NCI-H2171 treated with DMSO at 0.1 percent for 48 hours (cell line): ENCODE measurements at regions not wholly inside any gene's neighbourhood (a gene's known extent, or its start where the extent isn't known, plus 50 kb on each side); places are given as distances from the start of the nearest gene placed in this dataset.
"Not testable (repeated sequence)": the region's sequence is repeated elsewhere in the genome, so short reads cannot be mapped to it uniquely, and the experiment has no call there.

Source experiments
- DNase-seq: peaks from one replicate; lab custom pipeline; 2025; lab: John Stamatoyannopoulos, UW

- DNase-seq: no peak
Measured at GRCh38 chr2:20130821-20131645, 79.6 kb upstream of the LAPTM4A start.

GRCh38 chr2:20130160-20130560 lies 78.7 kb upstream of the LAPTM4A start:
- DNase-seq: no peak

GRCh38 chr2:20129331-20130159 lies 78.1 kb upstream of the LAPTM4A start:
- DNase-seq: no peak

- DNase-seq: no peak
Measured at GRCh38 chr2:20128506-20129330, 77.3 kb upstream of the LAPTM4A start.

GRCh38 chr2:20126469-20126868 lies 75.0 kb upstream of the LAPTM4A start:
- no peak for DNase-seq

- no peak for DNase-seq
Measured at GRCh38 chr2:20126040-20126439, 74.6 kb upstream of the LAPTM4A start.

GRCh38 chr2:20125616-20126015 lies 74.2 kb upstream of the LAPTM4A start:
- DNase-seq: no peak

GRCh38 chr2:20125164-20125563 lies 73.7 kb upstream of the LAPTM4A start:
- DNase-seq: no peak

- DNase-seq: no peak
Measured at GRCh38 chr2:20123871-20124594, 72.6 kb upstream of the LAPTM4A start.

GRCh38 chr2:20122864-20123263 lies 71.4 kb upstream of the LAPTM4A start:
- no peak for DNase-seq

GRCh38 chr2:20120569-20121416 lies 69.4 kb upstream of the LAPTM4A start:
- DNase-seq: no peak

- no peak for DNase-seq
Measured at GRCh38 chr2:20118051-20118450, 66.6 kb upstream of the LAPTM4A start.

GRCh38 chr2:20115902-20116301 lies 64.5 kb upstream of the LAPTM4A start:
- DNase-seq: no peak

GRCh38 chr2:20115374-20115773 lies 63.9 kb upstream of the LAPTM4A start:
- DNase-seq: no peak

- DNase-seq: no peak
Measured at GRCh38 chr2:20113986-20114938, 62.8 kb upstream of the LAPTM4A start.

GRCh38 chr2:20113004-20113796 lies 61.8 kb upstream of the LAPTM4A start:
- no peak for DNase-seq

- not testable (repeated sequence) for DNase-seq
Measured at GRCh38 chr2:20112361-20112760, 60.9 kb upstream of the LAPTM4A start.

- no peak for DNase-seq
Measured at GRCh38 chr2:20111311-20112131, 60.1 kb upstream of the LAPTM4A start.
